Astrocyte of the spinal cord (primary cell): ENCODE measurements at regions not wholly inside any gene's neighbourhood (a gene's known extent, or its start where the extent isn't known, plus 50 kb on each side); places are given as distances from the start of the nearest gene placed in this dataset.

Source experiments
- DNase-seq: peaks from one replicate; pipeline ENCODE4 v3.0.0; 2011; ENCODE audit warnings: low read depth, low spot score
- H3K4me3 ChIP-seq: 2 replicates; pipeline ENCODE4 v1.5.1; 2011; ENCODE audit warnings: low read depth, mild to moderate bottlenecking, low read length, moderate library complexity
- CTCF ChIP-seq: IDR thresholded peaks from 2 replicates; pipeline ENCODE4 v1.5.1; 2012; ENCODE audit warnings: low read depth, mild to moderate bottlenecking, low read length, inconsistent platforms
- in situ Hi-C: cut with HindIII; loops from 2 replicates; pipeline ENCODE4 v1.10.0; 2017; ENCODE audit warnings: low sequenced_read_pairs

GRCh38 chr4:127538016-127538415 lies 94.7 kb upstream of the INTU start:
- in situ Hi-C loops: no loop called here
- TF ChIP-seq CTCF: no peak
- DNase-seq: no peak
- H3K4me3 ChIP-seq: no peak overlapping the region

- TF ChIP-seq CTCF: no peak
- no peak for DNase-seq
- no peak overlapping the region for H3K4me3 ChIP-seq
- in situ Hi-C loops: no loop called here
These were observed 92.2 kb upstream of the INTU start for GRCh38 chr4:127540497-127541025.

- TF ChIP-seq CTCF: no peak
- DNase-seq: no peak
- in situ Hi-C loops: no loop called here
- no peak overlapping the region for H3K4me3 ChIP-seq
These were observed 87.5 kb upstream of the INTU start for GRCh38 chr4:127545271-127545670.

GRCh38 chr4:127548990-127549925 lies 83.5 kb upstream of the INTU start:
- DNase-seq: no peak
- in situ Hi-C loops: no loop called here
- H3K4me3 ChIP-seq: no peak overlapping the region
- no peak for TF ChIP-seq CTCF

GRCh38 chr4:127555106-127555505 lies 77.7 kb upstream of the INTU start:
- H3K4me3 ChIP-seq: no peak overlapping the region
- in situ Hi-C loops: no loop called here
- DNase-seq: no peak
- TF ChIP-seq CTCF: no peak

- in situ Hi-C loops: no loop called here
- TF ChIP-seq CTCF: no peak
- DNase-seq: no peak
- H3K4me3 ChIP-seq: no peak overlapping the region
These were observed 74.7 kb upstream of the INTU start for GRCh38 chr4:127558088-127558487.
